ENCODE measurements at regions not wholly inside any gene's neighbourhood (a gene's known extent, or its start where the extent isn't known, plus 50 kb on each side); places are given as distances from the start of the nearest gene placed in this dataset.

- H3K27me3 ChIP-seq (ENCODE audit: insufficient read depth, low read length) = no peaks in the 10 kb centered on the region
Measured at GRCh38 chr9:30574355-30575151, 1809.9 kb upstream of the ACO1 start.

GRCh38 chr9:30575218-30575617 lies 1809.2 kb upstream of the ACO1 start:
- no peaks in the 10 kb centered on the region; the same call in 1 of the 2 replicates for H3K36me3 ChIP-seq (ENCODE audit: insufficient read depth, low read length)
- no peaks in the 10 kb centered on the region for H3F3A ChIP-seq (ENCODE audit: insufficient read depth, low read length)
- H3K27ac ChIP-seq (ENCODE audit: low read depth, low read length, poor library complexity, severe bottlenecking) = no peak overlapping the region
- H3K4me3 ChIP-seq (ENCODE audit: low read depth, low read length, poor library complexity, severe bottlenecking) = no peak overlapping the region
- H3K9me3 ChIP-seq (ENCODE audit: low read length) = no peaks in the 10 kb centered on the region
- H3K9ac ChIP-seq (ENCODE audit: low read length) = no peak overlapping the region
- no peak overlapping the region for H3K4me2 ChIP-seq (ENCODE audit: low read length)
- no peak overlapping the region for H2AFZ ChIP-seq (ENCODE audit: low read length)
- no peaks in the 10 kb centered on the region for H3K4me1 ChIP-seq (ENCODE audit: insufficient read depth, low read length, severe bottlenecking)
- no peaks in the 10 kb centered on the region for H4K20me1 ChIP-seq (ENCODE audit: insufficient read depth, low read length)
- H3K79me2 ChIP-seq (ENCODE audit: insufficient read depth, low read length) = no peaks in the 10 kb centered on the region
- TF ChIP-seq EZH2 (IDR thresholded peaks at IDR 0.05; ENCODE audit: borderline replicate concordance, low read length) (no peak), CTCF (IDR thresholded peaks at IDR 0.05; ENCODE audit: low read length) (no peak)
- no peaks in the 10 kb centered on the region for H3K27me3 ChIP-seq (ENCODE audit: insufficient read depth, low read length)
- H3K9me2 ChIP-seq (ENCODE audit: low read depth, low read length) = no peaks in the 10 kb centered on the region

More at GRCh38 chr9:30574355-30575151, 1809.9 kb upstream of the ACO1 start:
- TF ChIP-seq CTCF (IDR thresholded peaks at IDR 0.05; ENCODE audit: low read length) (no peak), EZH2 (IDR thresholded peaks at IDR 0.05; ENCODE audit: borderline replicate concordance, low read length) (no peak)
- Histone ChIP-seq H3K4me2 (ENCODE audit: low read length) (no peak overlapping the region), H3K9me3 (ENCODE audit: low read length) (no peaks in the 10 kb centered on the region), H3K4me1 (ENCODE audit: insufficient read depth, low read length, severe bottlenecking) (no peaks in the 10 kb centered on the region), H3K4me3 (ENCODE audit: low read depth, low read length, poor library complexity, severe bottlenecking) (no peak overlapping the region), H3K36me3 (ENCODE audit: insufficient read depth, low read length) (no peaks in the 10 kb centered on the region; the same call in 1 of the 2 replicates), H3F3A (ENCODE audit: insufficient read depth, low read length) (no peaks in the 10 kb centered on the region), H3K27ac (ENCODE audit: low read depth, low read length, poor library complexity, severe bottlenecking) (no peak overlapping the region), H3K79me2 (ENCODE audit: insufficient read depth, low read length) (no peaks in the 10 kb centered on the region), H4K20me1 (ENCODE audit: insufficient read depth, low read length) (no peaks in the 10 kb centered on the region), H3K9me2 (ENCODE audit: low read depth, low read length) (no peaks in the 10 kb centered on the region), H3K9ac (ENCODE audit: low read length) (no peak overlapping the region), H2AFZ (ENCODE audit: low read length) (no peak overlapping the region)

GRCh38 chr9:30575691-30576090 lies 1808.8 kb upstream of the ACO1 start:
- Histone ChIP-seq H3K36me3 (ENCODE audit: insufficient read depth, low read length) (no peaks in the 10 kb centered on the region; the same call in 1 of the 2 replicates), H3K27ac (ENCODE audit: low read depth, low read length, poor library complexity, severe bottlenecking) (no peak overlapping the region), H3K79me2 (ENCODE audit: insufficient read depth, low read length) (no peaks in the 10 kb centered on the region), H3F3A (ENCODE audit: insufficient read depth, low read length) (no peaks in the 10 kb centered on the region), H3K4me1 (ENCODE audit: insufficient read depth, low read length, severe bottlenecking) (no peaks in the 10 kb centered on the region), H3K4me3 (ENCODE audit: low read depth, low read length, poor library complexity, severe bottlenecking) (no peak overlapping the region), H3K4me2 (ENCODE audit: low read length) (no peak overlapping the region), H2AFZ (ENCODE audit: low read length) (no peak overlapping the region), H3K9ac (ENCODE audit: low read length) (no peak overlapping the region), H3K9me2 (ENCODE audit: low read depth, low read length) (no peaks in the 10 kb centered on the region), H3K27me3 (ENCODE audit: insufficient read depth, low read length) (no peaks in the 10 kb centered on the region), H3K9me3 (ENCODE audit: low read length) (no peaks in the 10 kb centered on the region), H4K20me1 (ENCODE audit: insufficient read depth, low read length) (no peaks in the 10 kb centered on the region)
- TF ChIP-seq EZH2 (IDR thresholded peaks at IDR 0.05; ENCODE audit: borderline replicate concordance, low read length) (no peak), CTCF (IDR thresholded peaks at IDR 0.05; ENCODE audit: low read length) (no peak)
